ENCODE measurements at regions not wholly inside any gene's neighbourhood (a gene's known extent, or its start where the extent isn't known, plus 50 kb on each side); places are given as distances from the start of the nearest gene placed in this dataset.

- no peak overlapping the region for H3K27ac ChIP-seq (ENCODE audit: low read depth, low read length)
- H2AK5ac ChIP-seq (ENCODE audit: low read length): peak overlapping the region; percentile 50
- H3K27me3 ChIP-seq (ENCODE audit: insufficient read depth, low read length): no peaks in the 10 kb centered on the region
- H2BK5ac ChIP-seq (ENCODE audit: low read depth, low read length, poor library complexity): no peak overlapping the region
- no peak overlapping the region for H3K14ac ChIP-seq (ENCODE audit: low read length)
- WGBS (ENCODE audit: extremely low coverage, insufficient coverage, insufficient read length): no CpG with 5 or more reads among the region's 5 CpGs
- H3K4me3 ChIP-seq (ENCODE audit: low read depth, low read length): no peak overlapping the region
- no peaks in the 10 kb centered on the region for H3K79me2 ChIP-seq (ENCODE audit: control insufficient read depth, insufficient read depth, low read length, poor library complexity)
- H3K4ac ChIP-seq (ENCODE audit: low read depth, low read length): no peak overlapping the region
- no peak overlapping the region for H3K23ac ChIP-seq (ENCODE audit: low read length)
- H3K79me1 ChIP-seq (ENCODE audit: low read length): peaks cover 8% of the 10 kb centered on the region
- no peak for DNase-seq
- no peaks in the 10 kb centered on the region for H3K36me3 ChIP-seq (ENCODE audit: control insufficient read depth in 1 of 2, insufficient read depth in 2 of 2, low read length in 2 of 2)
- peaks cover 9 to 10% of the 10 kb centered on the region in 2 experiments for H3K4me1 ChIP-seq (ENCODE audit: control insufficient read depth in 1 of 2, insufficient read depth in 2 of 2, low read length in 2 of 2)
- H3K9me3 ChIP-seq (ENCODE audit: insufficient read depth, low read depth, low read length): no peaks in the 10 kb centered on the region
- peak overlapping the region; percentile 38 for H2BK12ac ChIP-seq (ENCODE audit: low read length)
- no peak overlapping the region for H4K12ac ChIP-seq (ENCODE audit: low read depth, low read length)
- no peak overlapping the region for H4K8ac ChIP-seq (ENCODE audit: low read depth, low read length)
- H3K9ac ChIP-seq (ENCODE audit: low read length): no peak overlapping the region
- H3K18ac ChIP-seq (ENCODE audit: low read length): no peak overlapping the region
- H4K91ac ChIP-seq (ENCODE audit: low read depth, low read length): no peak overlapping the region
- H2AFZ ChIP-seq (ENCODE audit: insufficient read depth, low read length, poor library complexity): no peak overlapping the region
- no peak overlapping the region for H3K4me2 ChIP-seq (ENCODE audit: low read length)
- H2BK120ac ChIP-seq (ENCODE audit: insufficient read depth, low read length, poor library complexity): no peak overlapping the region
Observed at GRCh38 chr10:8596929-8597472, 542.5 kb downstream of the GATA3 start.

GRCh38 chr10:8600192-8600591, 545.7 kb downstream of the GATA3 start:
- no peak overlapping the region for H4K91ac ChIP-seq (ENCODE audit: low read depth, low read length)
- H3K4me3 ChIP-seq (ENCODE audit: low read depth, low read length): no peak overlapping the region
- H3K4me1 ChIP-seq (ENCODE audit: control insufficient read depth in 1 of 2, insufficient read depth in 2 of 2, low read length in 2 of 2): peaks cover 0 to 2% of the 10 kb centered on the region in 2 experiments
- no peaks in the 10 kb centered on the region for H3K27me3 ChIP-seq (ENCODE audit: insufficient read depth, low read length)
- no peak overlapping the region for H3K9ac ChIP-seq (ENCODE audit: low read length)
- no peak overlapping the region for H3K14ac ChIP-seq (ENCODE audit: low read length)
- no peak overlapping the region for H3K27ac ChIP-seq (ENCODE audit: low read depth, low read length)
- no peak overlapping the region for H3K18ac ChIP-seq (ENCODE audit: low read length)
- H4K12ac ChIP-seq (ENCODE audit: low read depth, low read length): no peak overlapping the region
- H2BK12ac ChIP-seq (ENCODE audit: low read length): no peak overlapping the region
- H3K79me1 ChIP-seq (ENCODE audit: low read length): peaks cover 5% of the 10 kb centered on the region
- H4K8ac ChIP-seq (ENCODE audit: low read depth, low read length): no peak overlapping the region
- no peak overlapping the region for H2AK5ac ChIP-seq (ENCODE audit: low read length)
- no peak overlapping the region for H2BK120ac ChIP-seq (ENCODE audit: insufficient read depth, low read length, poor library complexity)
- no CpG with 5 or more reads among the region's 3 CpGs for WGBS (ENCODE audit: extremely low coverage, insufficient coverage, insufficient read length)
- no peak overlapping the region for H3K4me2 ChIP-seq (ENCODE audit: low read length)
- DNase-seq: peak; percentile 37 to 85
- H3K4ac ChIP-seq (ENCODE audit: low read depth, low read length): no peak overlapping the region
- no peaks in the 10 kb centered on the region for H3K36me3 ChIP-seq (ENCODE audit: control insufficient read depth in 1 of 2, insufficient read depth in 2 of 2, low read length in 2 of 2)
- H3K79me2 ChIP-seq (ENCODE audit: control insufficient read depth, insufficient read depth, low read length, poor library complexity): no peaks in the 10 kb centered on the region
- H2AFZ ChIP-seq (ENCODE audit: insufficient read depth, low read length, poor library complexity): no peak overlapping the region
- no peak overlapping the region for H2BK5ac ChIP-seq (ENCODE audit: low read depth, low read length, poor library complexity)
- no peak overlapping the region for H3K23ac ChIP-seq (ENCODE audit: low read length)
- H3K9me3 ChIP-seq (ENCODE audit: insufficient read depth, low read depth, low read length): no peaks in the 10 kb centered on the region

GRCh38 chr10:8602821-8603220, 548.3 kb downstream of the GATA3 start:
- H3K79me1 ChIP-seq (ENCODE audit: low read length): no peaks in the 10 kb centered on the region
- no CpG with 5 or more reads among the region's 1 CpG for WGBS (ENCODE audit: extremely low coverage, insufficient coverage, insufficient read length)
- no peak overlapping the region for H3K18ac ChIP-seq (ENCODE audit: low read length)

GRCh38 chr10:8614054-8614565, 559.6 kb downstream of the GATA3 start:
- Histone ChIP-seq H2AFZ (ENCODE audit: insufficient read depth, low read length, poor library complexity) (no peak overlapping the region), H3K36me3 (ENCODE audit: control insufficient read depth in 1 of 2, insufficient read depth in 2 of 2, low read length in 2 of 2) (no peaks in the 10 kb centered on the region), H2BK5ac (ENCODE audit: low read depth, low read length, poor library complexity) (no peak overlapping the region), H3K79me2 (ENCODE audit: control insufficient read depth, insufficient read depth, low read length, poor library complexity) (no peaks in the 10 kb centered on the region), H3K4me1 (ENCODE audit: control insufficient read depth in 1 of 2, insufficient read depth in 2 of 2, low read length in 2 of 2) (no peaks in the 10 kb centered on the region), H3K18ac (ENCODE audit: low read length) (no peak overlapping the region), H4K91ac (ENCODE audit: low read depth, low read length) (no peak overlapping the region), H3K9me3 (ENCODE audit: insufficient read depth, low read depth, low read length) (no peaks in the 10 kb centered on the region), H2BK120ac (ENCODE audit: insufficient read depth, low read length, poor library complexity) (no peak overlapping the region), H3K14ac (ENCODE audit: low read length) (no peak overlapping the region), H3K4ac (ENCODE audit: low read depth, low read length) (no peak overlapping the region), H2BK12ac (ENCODE audit: low read length) (no peak overlapping the region), H2AK5ac (ENCODE audit: low read length) (no peak overlapping the region), H4K8ac (ENCODE audit: low read depth, low read length) (no peak overlapping the region), H3K4me2 (ENCODE audit: low read length) (no peak overlapping the region), H3K23ac (ENCODE audit: low read length) (no peak overlapping the region), H3K4me3 (ENCODE audit: low read depth, low read length) (no peak overlapping the region), H4K12ac (ENCODE audit: low read depth, low read length) (no peak overlapping the region), H3K27ac (ENCODE audit: low read depth, low read length) (no peak overlapping the region), H3K9ac (ENCODE audit: low read length) (no peak overlapping the region), H3K27me3 (ENCODE audit: insufficient read depth, low read length) (no peaks in the 10 kb centered on the region), H3K79me1 (ENCODE audit: low read length) (no peaks in the 10 kb centered on the region)
- DNase-seq: no peak
- WGBS (ENCODE audit: extremely low coverage, insufficient coverage, insufficient read length): no CpG with 5 or more reads among the region's 6 CpGs

More at GRCh38 chr10:8602821-8603220, 548.3 kb downstream of the GATA3 start:
- Histone ChIP-seq H3K9me3 (ENCODE audit: insufficient read depth, low read depth, low read length) (no peaks in the 10 kb centered on the region), H3K23ac (ENCODE audit: low read length) (no peak overlapping the region), H3K27ac (ENCODE audit: low read depth, low read length) (no peak overlapping the region), H3K4ac (ENCODE audit: low read depth, low read length) (no peak overlapping the region), H3K36me3 (ENCODE audit: control insufficient read depth in 1 of 2, insufficient read depth in 2 of 2, low read length in 2 of 2) (no peaks in the 10 kb centered on the region), H3K14ac (ENCODE audit: low read length) (no peak overlapping the region), H3K4me2 (ENCODE audit: low read length) (no peak overlapping the region), H2BK5ac (ENCODE audit: low read depth, low read length, poor library complexity) (no peak overlapping the region), H4K91ac (ENCODE audit: low read depth, low read length) (no peak overlapping the region), H3K4me3 (ENCODE audit: low read depth, low read length) (no peak overlapping the region), H3K27me3 (ENCODE audit: insufficient read depth, low read length) (no peaks in the 10 kb centered on the region), H2AK5ac (ENCODE audit: low read length) (no peak overlapping the region), H2BK12ac (ENCODE audit: low read length) (no peak overlapping the region), H3K9ac (ENCODE audit: low read length) (no peak overlapping the region), H2AFZ (ENCODE audit: insufficient read depth, low read length, poor library complexity) (no peak overlapping the region), H2BK120ac (ENCODE audit: insufficient read depth, low read length, poor library complexity) (no peak overlapping the region), H3K4me1 (ENCODE audit: control insufficient read depth in 1 of 2, insufficient read depth in 2 of 2, low read length in 2 of 2) (no peaks in the 10 kb centered on the region), H3K79me2 (ENCODE audit: control insufficient read depth, insufficient read depth, low read length, poor library complexity) (no peaks in the 10 kb centered on the region), H4K8ac (ENCODE audit: low read depth, low read length) (no peak overlapping the region), H4K12ac (ENCODE audit: low read depth, low read length) (no peak overlapping the region)
- no peak for DNase-seq
